SIG-M5 (cell line): ENCODE measurements at regions not wholly inside any gene's neighbourhood (a gene's known extent, or its start where the extent isn't known, plus 50 kb on each side); places are given as distances from the start of the nearest gene placed in this dataset.

Experiments
- DNase-seq: peaks from one replicate; lab custom pipeline; 2025; lab: John Stamatoyannopoulos, UW

DNA sequence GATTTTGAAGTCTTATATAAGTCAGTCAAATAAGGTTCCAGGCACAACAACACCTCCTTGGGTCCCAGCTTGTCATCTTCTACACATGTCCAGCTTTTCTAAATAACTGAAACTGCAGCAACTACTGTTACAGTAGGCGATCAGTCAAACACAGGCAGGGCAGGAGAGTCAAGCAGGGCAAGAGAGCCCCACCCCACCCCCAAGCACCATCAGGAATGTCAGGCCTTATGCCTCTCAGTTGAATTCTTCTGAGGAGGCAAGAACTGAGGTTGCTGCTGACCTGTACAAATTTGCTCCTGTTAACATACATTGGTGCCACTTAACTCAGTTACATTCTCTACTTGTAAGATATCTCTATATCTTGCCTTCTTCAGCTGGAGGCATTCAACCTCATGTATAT lies 608.8 kb upstream of the PCDH10 start:
- no peak for DNase-seq

DNA sequence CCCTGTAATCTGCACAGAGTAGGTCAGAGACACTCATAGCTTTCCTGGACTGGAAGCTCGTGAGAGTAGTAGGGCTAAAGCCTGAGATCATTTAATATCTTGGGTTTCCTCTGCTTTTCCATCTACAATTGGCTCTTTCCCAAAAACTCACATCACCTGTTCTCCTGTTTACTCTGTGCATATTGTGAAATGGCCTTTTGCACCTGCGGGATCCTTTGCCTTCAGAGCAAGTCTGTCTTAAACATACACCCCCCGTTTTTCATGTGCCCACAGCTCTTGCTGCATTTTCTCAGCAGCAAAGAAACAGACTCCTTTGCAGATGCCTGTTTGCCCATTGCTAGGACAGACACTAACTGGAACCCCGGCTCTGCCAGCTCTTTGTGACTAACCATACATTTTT lies 608.3 kb upstream of the PCDH10 start:
- no peak for DNase-seq

DNA sequence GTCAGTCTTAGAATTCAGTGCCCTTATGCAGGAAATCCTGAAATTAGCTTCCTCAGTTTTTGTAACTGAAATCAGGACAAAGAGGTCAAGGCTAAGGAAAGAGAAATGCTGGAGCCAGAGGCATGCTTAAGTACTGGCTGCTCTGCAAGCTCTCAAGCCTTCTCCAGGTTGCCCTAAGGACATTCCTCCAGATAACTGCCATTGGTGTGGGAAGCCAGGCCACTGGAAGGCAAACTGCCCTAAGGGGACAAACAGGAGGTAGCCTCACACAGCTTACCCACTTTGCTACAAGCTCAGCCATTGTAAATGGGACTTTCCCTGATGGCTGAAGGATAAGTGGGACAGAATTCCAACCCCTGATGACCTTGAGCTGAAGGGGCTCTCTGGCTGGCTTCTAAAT lies 606.9 kb upstream of the PCDH10 start:
- no peak for DNase-seq

DNA sequence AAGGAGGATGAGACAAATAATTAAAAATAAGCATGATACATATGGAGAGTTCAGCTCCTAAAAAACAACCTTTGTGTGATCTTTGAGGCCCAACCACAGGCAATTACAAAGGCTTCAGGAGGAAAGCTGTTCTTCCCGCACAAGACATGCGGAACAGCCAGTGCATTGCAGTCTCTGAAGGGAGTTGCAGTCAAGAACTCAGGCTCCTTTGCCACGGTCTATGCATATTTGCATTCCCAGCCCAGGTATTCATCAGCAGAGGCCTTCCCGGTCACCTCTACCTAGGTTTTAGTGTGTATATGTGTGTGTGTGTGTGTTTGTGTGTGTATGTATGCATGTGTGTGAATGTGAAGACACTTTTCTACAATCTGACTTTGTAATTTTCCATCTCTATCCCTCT lies 600.6 kb upstream of the PCDH10 start:
- no peak for DNase-seq

DNA sequence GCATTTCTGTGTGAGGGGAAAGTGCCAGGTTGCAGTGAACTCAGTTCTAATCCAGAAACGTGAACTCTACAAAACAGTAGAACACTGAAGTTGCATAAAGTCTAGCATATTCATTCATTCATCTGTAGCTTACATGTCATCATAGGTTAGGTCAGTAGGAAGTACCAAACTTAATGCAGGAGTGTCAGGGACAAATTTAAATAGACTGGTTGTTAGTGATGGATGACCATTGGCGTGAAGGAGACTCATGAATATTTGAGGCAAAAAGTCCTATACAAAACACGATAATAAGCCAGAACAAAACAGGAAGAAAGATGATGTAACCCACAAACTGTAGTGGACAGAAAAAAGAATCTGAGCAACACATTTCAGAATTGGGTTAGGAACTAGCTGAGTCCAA lies 592.8 kb upstream of the PCDH10 start:
- no peak for DNase-seq

DNA sequence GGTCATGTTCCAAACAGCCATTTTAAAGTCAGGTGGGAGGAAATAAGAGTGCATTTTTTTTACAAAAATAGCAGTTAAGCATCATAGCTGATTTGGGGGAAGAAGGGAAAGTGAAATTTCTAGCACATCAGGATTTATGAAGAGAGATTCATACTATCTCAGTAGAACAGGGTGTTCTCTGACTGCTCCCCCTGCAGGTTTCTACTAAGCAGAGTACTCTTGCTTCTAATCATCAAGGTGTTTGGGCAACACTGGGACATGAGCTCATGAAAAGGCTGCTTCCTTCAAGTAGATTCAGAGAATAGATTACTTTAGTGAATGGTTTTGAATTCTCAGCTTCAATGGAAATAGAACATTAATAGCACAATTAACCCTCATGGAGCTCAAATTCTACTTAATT lies 591.4 kb upstream of the PCDH10 start:
- no peak for DNase-seq

DNA sequence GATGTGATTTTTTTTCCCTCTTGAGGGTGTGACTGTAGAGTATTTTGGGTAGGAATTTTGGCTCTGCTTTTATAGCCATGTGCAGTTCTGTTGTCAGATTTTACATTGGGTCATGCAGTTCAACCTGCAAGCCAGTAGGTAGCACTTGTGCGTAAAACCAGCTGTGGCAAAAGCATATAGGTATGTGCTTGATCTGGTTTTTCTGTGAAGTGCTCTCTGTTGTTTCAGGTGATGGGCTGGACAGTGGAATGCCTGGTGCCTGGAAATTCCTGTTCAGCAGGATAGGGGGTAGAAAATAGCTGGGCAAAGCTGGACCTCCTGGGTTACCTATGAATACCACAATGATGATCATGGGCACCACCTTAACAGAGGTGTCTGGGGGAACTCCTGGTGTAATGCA lies 584.2 kb upstream of the PCDH10 start:
- no peak for DNase-seq

DNA sequence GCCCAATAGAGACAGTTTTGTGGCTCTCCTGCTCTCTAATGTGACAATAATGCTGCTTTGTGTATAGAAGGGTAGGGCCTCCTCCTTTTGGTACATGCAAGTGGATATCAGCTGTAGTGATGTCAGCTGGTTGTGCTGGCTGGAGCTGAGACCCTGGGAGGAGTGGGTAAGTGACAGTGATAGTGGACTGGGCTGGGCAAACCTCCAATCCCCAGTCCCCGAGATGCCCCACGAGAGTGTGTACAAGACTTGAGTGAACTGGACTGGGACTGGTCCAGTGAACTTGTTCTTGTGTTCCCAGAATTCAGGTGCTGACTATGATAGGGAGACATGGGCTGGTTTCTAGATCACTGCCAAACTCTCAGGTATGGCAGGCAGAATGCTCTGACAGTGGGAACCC lies 583.6 kb upstream of the PCDH10 start:
- DNase-seq = no peak

DNA sequence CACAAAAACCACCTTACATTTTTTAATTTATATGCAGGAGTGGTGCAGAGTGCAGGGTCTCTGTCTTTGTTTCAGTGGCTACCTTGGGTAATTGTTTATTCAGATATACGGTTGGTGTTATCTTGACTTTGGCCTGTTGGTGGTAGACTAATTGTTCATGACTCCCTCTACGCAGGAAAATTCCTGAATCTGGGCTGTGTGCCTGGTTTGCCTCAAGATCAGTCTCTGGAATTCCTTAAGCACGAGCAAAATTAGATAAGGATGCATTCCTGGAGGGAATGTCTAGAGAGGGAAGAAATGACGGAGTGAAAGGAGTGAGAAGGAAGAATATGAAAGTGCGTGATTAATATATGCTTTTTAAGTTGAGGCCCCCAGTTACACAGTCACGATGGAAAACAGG lies 576.9 kb upstream of the PCDH10 start:
- no peak for DNase-seq

DNA sequence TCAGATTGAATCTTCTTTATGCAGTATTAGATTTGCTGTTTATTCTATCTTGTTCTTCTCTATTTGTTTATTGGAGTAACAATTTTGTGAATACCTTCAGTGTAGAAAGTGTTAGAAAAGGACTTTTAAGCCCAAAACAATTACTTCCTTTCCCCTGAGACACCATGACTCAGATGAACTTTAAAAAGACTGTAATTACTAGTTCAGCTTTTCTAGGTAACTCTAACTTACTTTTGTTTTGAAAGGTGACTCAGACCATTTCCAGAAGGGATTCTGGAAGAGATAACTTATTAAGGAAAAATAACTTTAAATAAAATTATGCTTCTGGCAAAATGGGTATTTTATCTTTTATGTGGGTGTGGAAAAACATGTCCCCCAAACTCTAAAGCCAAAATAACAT lies 561.5 kb upstream of the PCDH10 start:
- no peak for DNase-seq

DNA sequence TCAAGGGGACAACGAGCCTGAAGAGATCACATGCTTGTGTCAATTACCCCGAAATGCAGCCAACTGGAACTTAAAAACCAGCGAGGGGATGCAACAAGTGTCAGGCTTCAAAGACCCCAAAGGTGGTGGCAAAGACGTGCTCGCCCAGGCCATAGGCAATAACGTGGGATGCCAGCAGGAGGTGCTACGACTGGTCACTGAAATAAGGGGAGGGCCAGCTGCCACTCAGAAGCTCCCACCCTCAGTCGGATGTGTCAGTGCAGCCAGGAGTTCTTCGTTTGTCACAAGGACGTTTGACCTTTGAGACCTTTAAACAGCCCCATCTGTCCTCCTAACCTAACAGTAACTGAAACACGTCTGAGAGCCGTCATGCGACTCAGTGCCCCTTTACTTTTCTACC lies 556.8 kb upstream of the PCDH10 start:
- DNase-seq = no peak

DNA sequence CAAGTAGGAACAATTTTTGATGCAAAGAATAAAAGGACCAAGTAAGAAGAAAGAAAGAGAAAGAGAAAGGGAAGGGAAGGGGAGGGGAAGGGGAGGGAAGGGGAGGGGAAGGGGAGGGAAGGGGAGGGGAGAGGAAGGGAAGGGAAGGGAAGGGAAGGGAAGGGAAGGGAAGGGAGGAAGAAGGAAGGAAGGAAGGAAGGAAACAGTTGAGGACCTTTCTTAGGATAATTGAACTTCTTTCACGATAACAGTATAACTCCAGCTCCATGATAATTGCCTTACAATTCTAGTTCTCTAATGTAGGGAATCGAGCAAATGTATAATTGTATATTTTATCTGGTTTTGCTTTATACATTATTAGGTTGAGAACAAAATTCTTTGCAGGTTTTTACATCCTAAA lies 556.2 kb upstream of the PCDH10 start:
- DNase-seq = no peak

DNA sequence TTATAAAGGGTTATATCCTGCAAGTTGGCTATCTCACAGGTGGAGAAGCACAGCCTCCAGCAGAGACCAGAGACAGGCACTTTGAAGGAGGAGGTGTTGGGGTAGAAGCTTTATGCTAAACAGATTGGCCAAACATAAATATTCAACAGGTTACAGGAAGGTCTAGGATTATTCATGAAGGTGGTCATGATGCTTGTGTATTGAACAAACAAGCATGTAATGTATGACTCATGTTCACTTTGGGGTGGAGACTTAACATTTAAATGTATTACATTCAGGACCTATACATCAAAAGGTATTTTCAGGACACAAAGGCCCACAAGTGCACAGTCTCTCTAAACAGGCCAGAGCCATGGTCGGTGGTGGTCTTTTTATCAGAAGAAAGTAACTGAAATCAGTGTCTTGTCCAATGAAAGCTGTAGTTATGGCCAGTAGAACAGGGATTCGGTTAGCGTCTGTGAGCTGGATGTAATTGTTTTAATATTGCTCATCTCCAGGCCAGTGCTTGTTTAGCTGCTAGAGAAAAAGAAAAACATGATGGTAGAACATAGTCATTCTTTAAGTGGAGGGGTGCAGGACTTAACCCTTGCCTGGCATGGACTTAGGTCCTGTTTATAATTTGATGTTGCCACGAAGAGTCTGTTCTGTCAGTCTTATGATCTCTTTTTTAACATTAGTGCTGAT lies 555.2 kb upstream of the PCDH10 start:
- no peak for DNase-seq

DNA sequence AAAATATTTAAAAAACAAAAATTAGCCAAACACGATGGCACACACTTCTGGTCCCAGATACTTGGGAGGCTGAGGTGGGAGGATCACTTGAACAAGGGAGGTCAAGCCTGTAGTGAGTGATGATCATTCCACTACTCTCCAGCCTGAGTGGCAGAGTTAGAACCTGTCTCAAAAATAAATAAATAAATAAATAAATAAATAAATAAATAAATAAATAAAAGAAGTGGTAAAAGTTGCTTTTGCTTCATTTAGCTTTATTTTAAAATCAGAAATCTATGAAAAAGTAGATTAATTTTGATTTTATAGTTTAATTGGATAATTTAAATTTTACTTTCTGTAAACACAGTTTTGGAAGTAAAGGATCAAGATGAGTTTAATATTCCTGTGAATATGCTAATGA lies 552.9 kb upstream of the PCDH10 start:
- DNase-seq = no peak

DNA sequence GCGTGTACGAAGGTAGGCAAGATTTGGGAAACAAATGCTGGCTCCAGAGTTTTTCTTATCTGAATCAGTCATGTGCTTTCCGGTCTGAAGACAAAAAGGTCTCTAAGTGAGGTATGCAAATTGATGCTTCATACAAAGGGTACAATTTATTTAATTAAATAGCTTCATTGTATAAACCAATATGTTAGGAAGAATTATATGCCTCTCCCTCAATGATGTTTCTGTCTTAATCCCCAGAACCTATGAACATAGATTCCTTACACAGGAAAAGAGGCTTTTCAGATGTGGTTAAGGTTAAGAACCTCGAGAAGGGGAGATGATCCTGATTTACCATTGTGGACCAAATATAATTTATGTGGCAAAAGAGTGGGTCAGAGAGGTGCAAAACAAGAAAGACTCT lies 543.5 kb upstream of the PCDH10 start:
- no peak for DNase-seq

DNA sequence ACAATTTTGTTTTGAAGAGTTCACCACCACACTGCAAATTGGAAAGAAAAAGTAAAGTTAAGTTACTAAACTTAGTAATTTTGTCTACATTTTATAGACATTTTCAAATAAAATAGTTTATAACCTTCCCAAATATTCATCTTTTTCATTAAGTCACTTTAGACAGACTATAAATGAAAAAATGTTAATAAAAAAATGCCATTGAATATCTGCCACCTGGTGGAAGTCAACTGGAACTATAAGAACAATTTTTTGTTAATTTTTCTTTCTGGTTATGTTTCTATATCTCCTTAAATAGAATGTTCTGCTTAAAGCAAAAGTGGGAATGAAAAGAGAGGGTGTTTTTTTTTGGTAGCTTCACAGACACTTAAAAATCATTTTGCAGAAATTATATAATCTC lies 534.4 kb upstream of the PCDH10 start:
- DNase-seq = no peak

DNA sequence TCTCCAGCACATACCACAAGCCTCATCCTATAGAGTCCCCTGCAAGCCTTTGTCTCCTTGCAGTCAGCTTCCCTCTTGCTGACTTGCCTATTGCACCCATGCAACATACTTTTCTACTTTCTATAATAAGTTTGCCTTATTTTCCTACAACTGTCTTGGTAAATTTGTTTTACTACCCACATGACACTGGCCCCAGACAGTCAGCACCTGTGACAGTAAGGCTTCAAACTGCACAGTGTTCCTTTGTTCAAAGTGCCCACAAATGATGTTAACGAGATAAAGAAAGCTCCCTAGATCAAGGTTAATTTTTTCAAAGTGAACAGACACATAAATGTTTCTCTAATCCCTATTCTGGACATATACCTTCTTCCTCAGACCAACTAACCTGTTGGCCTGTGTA lies 529.1 kb upstream of the PCDH10 start:
- no peak for DNase-seq

DNA sequence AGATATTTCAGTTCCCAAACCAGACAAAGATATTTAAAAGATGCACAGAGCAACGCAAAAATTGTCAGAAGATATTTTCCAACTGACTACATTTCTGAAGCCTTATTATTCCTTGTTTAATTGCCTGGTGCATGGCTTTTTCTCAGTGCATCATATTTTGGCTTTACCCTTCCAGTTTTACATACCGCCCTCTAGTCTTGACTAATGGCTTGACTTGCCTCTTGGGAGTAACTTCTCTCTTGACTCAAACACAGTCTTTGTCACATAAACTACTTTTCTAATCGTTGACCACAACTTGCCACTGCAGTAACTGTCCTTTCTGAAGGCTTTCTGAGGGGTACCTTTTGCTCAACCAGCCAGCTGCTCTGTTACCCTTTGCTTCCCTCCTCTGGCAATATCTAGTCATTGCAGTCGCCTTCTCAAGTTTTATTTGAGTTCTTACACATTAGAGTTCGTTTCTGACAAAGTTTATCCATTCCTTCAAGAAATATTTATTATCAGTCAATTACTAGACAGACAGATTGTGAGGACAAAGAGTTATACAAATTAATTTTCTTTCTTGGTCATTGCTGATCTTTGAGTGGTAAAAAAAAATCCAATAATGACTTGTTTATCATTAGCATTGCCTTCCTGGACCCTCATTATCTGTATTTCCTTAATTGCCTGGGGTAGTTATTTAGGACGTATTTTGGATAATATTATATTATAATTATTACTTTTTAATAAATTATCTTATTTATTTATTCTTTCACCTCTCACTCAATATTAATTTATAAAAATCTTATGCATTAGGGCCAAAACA lies 506.9 kb upstream of the PCDH10 start:
- no peak for DNase-seq

DNA sequence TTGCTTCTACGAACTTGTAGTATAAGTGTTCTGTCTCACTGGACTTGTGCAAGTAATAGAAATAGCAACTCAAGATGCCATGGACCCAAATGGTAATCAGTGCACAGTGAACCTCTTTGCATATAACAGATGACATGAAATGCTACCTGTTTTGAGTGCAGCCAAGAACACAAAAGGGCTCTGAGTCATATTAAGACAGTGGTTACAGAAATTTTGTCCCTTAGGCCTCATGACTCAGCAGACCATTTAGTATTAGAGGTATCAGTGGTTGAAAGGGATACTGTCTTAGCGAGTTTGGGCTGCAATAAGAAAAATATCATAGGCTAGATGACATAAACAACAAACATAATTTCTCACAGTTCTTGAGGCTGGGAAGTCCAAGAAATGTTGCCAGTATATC lies 502.9 kb upstream of the PCDH10 start:
- DNase-seq = no peak

DNA sequence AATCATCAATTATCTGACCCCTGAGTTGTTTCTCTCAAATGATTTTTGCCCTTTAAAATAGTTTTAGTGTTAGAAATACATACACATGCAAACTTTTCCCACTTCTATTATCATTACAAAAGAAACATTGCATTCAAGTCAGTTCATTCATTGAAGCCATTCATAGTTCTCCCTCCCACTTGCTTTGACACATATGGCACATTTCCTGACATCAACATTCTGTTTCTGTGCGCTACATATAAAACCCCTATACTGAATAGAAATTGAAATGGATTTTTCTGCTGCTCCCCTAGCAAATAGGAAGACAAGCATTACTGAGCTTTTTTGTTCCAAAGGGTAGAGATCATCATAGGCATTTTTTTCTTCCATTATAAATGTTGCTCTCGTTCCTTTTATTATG lies 497.9 kb upstream of the PCDH10 start:
- no peak for DNase-seq

DNA sequence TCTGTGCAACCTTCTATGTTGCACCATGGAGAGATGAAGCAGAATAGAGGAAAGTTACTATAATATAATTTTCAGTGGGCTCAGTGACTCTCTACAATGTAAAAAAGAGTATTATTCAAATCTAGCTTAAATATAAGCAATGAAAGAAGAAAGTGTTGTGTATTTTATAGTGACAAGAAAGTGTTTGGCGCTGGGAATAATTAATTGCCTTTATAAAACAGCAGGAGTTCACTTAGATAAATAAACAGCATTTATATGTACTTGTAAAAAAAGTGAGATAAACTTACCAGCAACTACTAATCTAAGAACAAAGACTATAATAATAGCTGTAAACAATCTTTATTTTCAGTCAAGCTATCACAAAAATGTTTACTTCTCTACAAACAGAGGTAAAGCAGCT lies 488.9 kb upstream of the PCDH10 start:
- no peak for DNase-seq

DNA sequence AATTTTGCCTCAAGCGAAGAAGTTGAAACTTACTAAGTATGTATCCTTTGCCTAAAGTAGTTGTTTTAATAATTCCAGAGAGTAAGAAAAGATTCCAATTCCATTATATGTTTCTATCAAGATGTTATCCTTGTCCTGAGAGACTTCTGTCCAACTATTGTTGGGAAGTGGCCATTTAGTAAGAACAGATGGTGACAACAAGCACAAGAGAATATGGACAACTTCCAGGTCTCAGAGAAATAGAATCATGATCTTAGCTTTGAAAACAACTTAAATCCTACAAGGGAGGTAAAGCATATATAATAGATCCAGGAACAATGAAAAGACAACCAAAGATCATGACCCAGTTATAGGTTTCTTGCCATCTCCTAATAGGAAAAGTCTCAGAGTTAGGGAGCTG lies 486.6 kb upstream of the PCDH10 start:
- no peak for DNase-seq

DNA sequence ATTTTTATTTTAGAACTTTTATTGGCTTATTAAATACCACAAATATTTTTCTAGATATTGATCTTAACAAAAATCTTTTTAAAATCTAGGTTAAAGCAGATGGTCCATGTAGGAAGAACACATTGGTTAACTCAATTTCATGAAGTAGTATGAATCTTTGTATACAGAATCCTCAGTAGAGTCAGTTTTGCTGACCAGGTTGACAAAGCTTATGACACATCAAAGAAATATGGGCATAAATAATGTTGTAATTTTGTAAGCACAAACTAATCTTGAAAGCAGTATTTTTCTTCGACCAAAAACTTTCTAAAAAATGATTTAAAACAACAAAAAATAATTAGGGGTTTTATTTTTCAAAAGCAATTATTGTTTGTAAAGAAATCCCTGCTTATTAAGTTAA lies 479.3 kb upstream of the PCDH10 start:
- no peak for DNase-seq

DNA sequence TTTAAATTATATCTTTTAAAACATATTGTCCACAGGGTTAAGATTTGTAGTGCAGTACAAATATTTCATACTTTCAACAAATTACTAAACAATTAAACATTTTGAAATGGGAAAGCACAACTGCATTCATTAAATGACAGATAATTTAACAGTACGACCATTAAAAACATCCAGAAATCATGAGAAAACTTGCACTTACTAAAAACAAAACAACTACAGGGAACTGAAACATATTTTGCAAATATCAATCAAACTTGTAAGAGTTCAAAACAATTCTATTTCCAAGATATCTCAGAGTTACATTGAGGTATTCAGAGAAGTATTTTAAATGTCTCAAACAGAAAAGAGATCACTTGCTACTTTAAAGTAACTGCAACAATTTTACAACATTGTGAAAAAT lies 478.5 kb upstream of the PCDH10 start:
- no peak for DNase-seq
